IMR-90 (cell line): ENCODE measurements at regions not wholly inside any gene's neighbourhood (a gene's known extent, or its start where the extent isn't known, plus 50 kb on each side); places are given as distances from the start of the nearest gene placed in this dataset.

Source experiments
- ATAC-seq: fragments of 200-7000 bp; cut with Tn5 transposase; 2 replicates; pipeline ENCODE4 v1.9.1; 2020; ENCODE audit warnings: low read depth, mild to moderate bottlenecking, moderate library complexity
- BruUV-seq: library from RNA; stranded (reverse); fragments of 400-500 nt; replicated peaks from 2 replicates; lab custom pipeline; 2021; lab: Mats Ljungman, UMichigan
- CTCF ChIA-PET: fragments of 300-600 bp; formaldehyde crosslinking; extraction: SDS; loops from one replicate; lab custom pipeline; 2021; ENCODE audit warnings: antibody characterized with exemption; lab: Yijun Ruan, JAX
- POLR2A ChIA-PET: fragments of 300-600 bp; sonication (Branson Sonifier 250); formaldehyde crosslinking; loops from one replicate; lab custom pipeline; 2022; ENCODE audit warnings: antibody characterized with exemption; ENCODE audit not compliant: unreplicated experiment; lab: Charles Lee
- DNase-seq: peaks from one replicate; pipeline ENCODE4 v3.0.0; 2013
- H2AFZ ChIP-seq: replicated peaks from 2 replicates; pipeline ENCODE3; 2013; ENCODE audit warnings: low read length, mild to moderate bottlenecking; ENCODE audit not compliant: poor library complexity
- H2AK5ac ChIP-seq: 2 replicates; pipeline ENCODE4 v1.6.1; 2013; ENCODE audit warnings: low read depth, low read length, inconsistent platforms
- H2AK9ac ChIP-seq: replicated peaks from 2 replicates; pipeline ENCODE3; 2013; ENCODE audit warnings: mild to moderate bottlenecking, low read depth, low read length, moderate library complexity; ENCODE audit not compliant: poor library complexity
- H2BK120ac ChIP-seq: 2 replicates; pipeline ENCODE4 v1.6.1; 2013; ENCODE audit warnings: low read depth, low read length, inconsistent platforms
- H2BK15ac ChIP-seq: 3 replicates; pipeline ENCODE4 v1.6.1; 2013; ENCODE audit warnings: low read depth, low read length, inconsistent platforms
- H2BK20ac ChIP-seq: 2 replicates; pipeline ENCODE4 v1.6.1; 2013; ENCODE audit warnings: low read depth, mild to moderate bottlenecking, inconsistent platforms, low read length, moderate library complexity
- H2BK5ac ChIP-seq: 2 replicates; pipeline ENCODE4 v1.6.1; 2013; ENCODE audit warnings: mild to moderate bottlenecking, low read depth, low read length, inconsistent platforms; ENCODE audit not compliant: poor library complexity, severe bottlenecking
- H3K14ac ChIP-seq: replicated peaks from 2 replicates; pipeline ENCODE4 v1.6.1; 2013; ENCODE audit warnings: low read depth, low read length, inconsistent platforms
- H3K18ac ChIP-seq: 2 replicates; pipeline ENCODE4 v1.6.1; 2013; ENCODE audit warnings: low read depth, low read length, control low read depth
- H3K23ac ChIP-seq: 2 replicates; pipeline ENCODE4 v1.6.1; 2013; ENCODE audit warnings: low read depth, low read length, inconsistent platforms
- H3K27ac ChIP-seq: 2 replicates; pipeline ENCODE4 v1.5.1; 2013; ENCODE audit warnings: mild to moderate bottlenecking, control low read depth, low read length; ENCODE audit not compliant: insufficient read depth
- H3K27me3 ChIP-seq: 2 replicates; pipeline ENCODE4 v1.6.1; 2013; ENCODE audit warnings: low read length; ENCODE audit not compliant: control insufficient read depth, insufficient read depth
- H3K36me3 ChIP-seq: 2 replicates; pipeline ENCODE4 v1.6.1; 2013; ENCODE audit warnings: low read length, mixed read lengths; ENCODE audit not compliant: control insufficient read depth, insufficient read depth
- H3K4ac ChIP-seq: 2 replicates; pipeline ENCODE4 v1.6.1; 2013; ENCODE audit warnings: low read depth, low read length, inconsistent platforms
- H3K4me1 ChIP-seq: 2 replicates; pipeline ENCODE4 v1.6.1; 2013; ENCODE audit warnings: low read length, mixed read lengths; ENCODE audit not compliant: control insufficient read depth, insufficient read depth
- H3K4me2 ChIP-seq: 2 replicates; pipeline ENCODE4 v1.6.1; 2013; ENCODE audit warnings: low read depth, mild to moderate bottlenecking, control low read depth, low read length, moderate library complexity
- H3K4me3 ChIP-seq: 2 replicates; pipeline ENCODE4 v1.5.1; 2013; ENCODE audit warnings: low read depth, mild to moderate bottlenecking, control low read depth, low read length, moderate library complexity; ENCODE audit not compliant: insufficient read depth
- H3K56ac ChIP-seq: 2 replicates; pipeline ENCODE4 v1.6.1; 2013; ENCODE audit warnings: low read length, inconsistent platforms; ENCODE audit not compliant: insufficient read depth; ENCODE audit errors: extremely low read depth
- H3K79me1 ChIP-seq, 2 experiments: 2 replicates each; pipeline ENCODE4 v1.6.1; 2013; ENCODE audit warnings: low read length in 2 of 2, inconsistent platforms in 1 of 2, low read depth in 1 of 2
- H3K9ac ChIP-seq: 2 replicates; pipeline ENCODE4 v1.6.1; 2013; ENCODE audit warnings: low read depth, low read length, control low read depth
- H3K9me1 ChIP-seq: 2 replicates; pipeline ENCODE4 v1.6.1; 2013; ENCODE audit warnings: low read length, inconsistent platforms; ENCODE audit not compliant: insufficient read depth
- H3K9me3 ChIP-seq: 2 replicates; pipeline ENCODE4 v1.6.1; 2013; ENCODE audit warnings: low read length; ENCODE audit not compliant: control insufficient read depth, insufficient read depth
- H4K20me1 ChIP-seq: 2 replicates; pipeline ENCODE4 v1.6.1; 2013; ENCODE audit warnings: low read length, inconsistent platforms; ENCODE audit not compliant: insufficient read depth
- H4K5ac ChIP-seq: 2 replicates; pipeline ENCODE4 v1.6.1; 2013; ENCODE audit warnings: mild to moderate bottlenecking, low read depth, low read length, control low read depth
- H4K8ac ChIP-seq, 2 experiments: 2 replicates each; pipeline ENCODE4 v1.6.1; 2013; ENCODE audit warnings: low read depth in 2 of 2, low read length in 2 of 2, control low read depth in 1 of 2, inconsistent platforms in 1 of 2
- H4K91ac ChIP-seq: 2 replicates; pipeline ENCODE4 v1.6.1; 2013; ENCODE audit warnings: low read depth, low read length, inconsistent platforms; ENCODE audit not compliant: insufficient read depth
- BHLHE40 ChIP-seq: fragments of 150-350 bp; IDR thresholded peaks from 2 replicates; pipeline ENCODE4 v1.6.1; 2016; ENCODE audit warnings: mild to moderate bottlenecking, low read depth, low read length
- MAZ ChIP-seq: IDR thresholded peaks from 2 replicates; pipeline ENCODE4 v1.6.1; 2012; ENCODE audit warnings: low read depth, mild to moderate bottlenecking, low read length, improper control_type of control experiment, moderate library complexity, borderline replicate concordance
- MXI1 ChIP-seq: IDR thresholded peaks from 2 replicates; pipeline ENCODE4 v1.6.1; 2012; ENCODE audit warnings: low read depth, mild to moderate bottlenecking, low read length, moderate library complexity, borderline replicate concordance
- NFE2L2 ChIP-seq: fragments of 150-350 bp; IDR thresholded peaks from 2 replicates; pipeline ENCODE4 v1.6.1; 2016; ENCODE audit warnings: low read depth, mild to moderate bottlenecking, low read length
- POLR2A ChIP-seq: IDR thresholded peaks from 2 replicates; pipeline ENCODE4 v1.6.1; 2012; ENCODE audit warnings: mild to moderate bottlenecking, low read depth, low read length
- RCOR1 ChIP-seq: IDR thresholded peaks from 2 replicates; pipeline ENCODE4 v1.6.1; 2012; ENCODE audit warnings: mild to moderate bottlenecking, low read length, improper control_type of control experiment; ENCODE audit not compliant: insufficient replicate concordance
- SMC3 ChIP-seq: fragments of 150-350 bp; IDR thresholded peaks from 2 replicates; pipeline ENCODE4 v1.6.1; 2016; ENCODE audit warnings: low read depth, mild to moderate bottlenecking, antibody characterized with exemption, low read length, moderate library complexity
- USF2 ChIP-seq: fragments of 150-350 bp; IDR thresholded peaks from 2 replicates; pipeline ENCODE4 v1.6.1; 2017; ENCODE audit warnings: mild to moderate bottlenecking, antibody characterized with exemption, low read length, low read depth
- WGBS, 2 experiments: methylation state at CpG; one replicate each; pipeline versions ENCODE4 v1.1.5 to v1.1.7; 2013; ENCODE audit warnings: missing lambda C conversion rate in 2 of 2; ENCODE audit not compliant: insufficient read length in 1 of 2; ENCODE audit errors: extremely low coverage in 2 of 2; 5-methylcytosine and 5-hydroxymethylcytosine counted together
- dilution Hi-C: fragments of 300-500 bp; cut with HindIII; formaldehyde crosslinking; loops from one replicate; pipeline ENCODE4 v1.14.3; 2018; ENCODE audit warnings: low sequenced_read_pairs; ENCODE audit not compliant: unreplicated experiment
- in situ Hi-C: fragments of 300-500 bp; cut with MboI; formaldehyde crosslinking; loops from 3 replicates; pipeline ENCODE4 v1.14.3; 2019; ENCODE audit warnings: low sequenced_read_pairs, inconsistent platforms, mixed read lengths
- intact Hi-C: fragments of 100-400 bp; cut with micrococcal nuclease; formaldehyde crosslinking; loops from 2 replicates; pipeline ENCODE4 v1.10.0; 2022
- TF ChIP-seq, protein P1 (sequence below): fragments of 150-350 bp; IDR thresholded peaks from 2 replicates; pipeline ENCODE4 v1.6.1; 2016; ENCODE audit warnings: low read depth, mild to moderate bottlenecking, low read length, moderate library complexity, borderline replicate concordance
- TF ChIP-seq, protein P2 (sequence below): conservative IDR thresholded peaks from 2 replicates; pipeline ENCODE4 v1.5.1; 2012; ENCODE audit warnings: mild to moderate bottlenecking, low read depth, low read length, improper control_type of control experiment

DNA sequence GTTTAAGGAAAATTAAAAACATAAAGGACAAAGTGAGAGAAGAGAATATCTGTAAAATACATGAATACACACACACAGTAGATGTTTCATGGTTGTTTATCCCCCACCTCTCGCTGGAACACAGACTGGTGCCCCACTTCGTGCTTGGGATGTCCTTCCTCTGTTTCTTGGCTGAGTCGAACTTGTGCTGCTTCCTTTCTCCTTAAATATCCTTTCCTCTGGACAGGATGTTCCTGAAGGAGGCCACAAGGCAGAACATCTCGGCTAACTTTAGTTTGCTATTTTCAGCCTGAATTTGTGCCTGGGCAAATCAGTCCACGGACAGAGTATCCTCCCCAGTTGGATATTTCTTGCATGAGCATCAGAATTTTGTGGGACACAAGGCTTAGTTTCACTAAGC, 54.7 kb upstream of the ZMYND8 start (continued):
- TF ChIP-seq, protein P1, sequence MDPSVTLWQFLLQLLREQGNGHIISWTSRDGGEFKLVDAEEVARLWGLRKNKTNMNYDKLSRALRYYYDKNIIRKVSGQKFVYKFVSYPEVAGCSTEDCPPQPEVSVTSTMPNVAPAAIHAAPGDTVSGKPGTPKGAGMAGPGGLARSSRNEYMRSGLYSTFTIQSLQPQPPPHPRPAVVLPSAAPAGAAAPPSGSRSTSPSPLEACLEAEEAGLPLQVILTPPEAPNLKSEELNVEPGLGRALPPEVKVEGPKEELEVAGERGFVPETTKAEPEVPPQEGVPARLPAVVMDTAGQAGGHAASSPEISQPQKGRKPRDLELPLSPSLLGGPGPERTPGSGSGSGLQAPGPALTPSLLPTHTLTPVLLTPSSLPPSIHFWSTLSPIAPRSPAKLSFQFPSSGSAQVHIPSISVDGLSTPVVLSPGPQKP: no peak

- no peak overlapping the region for H3K14ac ChIP-seq
- H2BK15ac ChIP-seq: no peak overlapping the region
- H2AK9ac ChIP-seq: no peak overlapping the region
- no peak overlapping the region for H3K56ac ChIP-seq
- no peak overlapping the region for H4K91ac ChIP-seq
- H3K9ac ChIP-seq: no peak overlapping the region
- H4K5ac ChIP-seq: no peak overlapping the region
- TF ChIP-seq, protein P2, sequence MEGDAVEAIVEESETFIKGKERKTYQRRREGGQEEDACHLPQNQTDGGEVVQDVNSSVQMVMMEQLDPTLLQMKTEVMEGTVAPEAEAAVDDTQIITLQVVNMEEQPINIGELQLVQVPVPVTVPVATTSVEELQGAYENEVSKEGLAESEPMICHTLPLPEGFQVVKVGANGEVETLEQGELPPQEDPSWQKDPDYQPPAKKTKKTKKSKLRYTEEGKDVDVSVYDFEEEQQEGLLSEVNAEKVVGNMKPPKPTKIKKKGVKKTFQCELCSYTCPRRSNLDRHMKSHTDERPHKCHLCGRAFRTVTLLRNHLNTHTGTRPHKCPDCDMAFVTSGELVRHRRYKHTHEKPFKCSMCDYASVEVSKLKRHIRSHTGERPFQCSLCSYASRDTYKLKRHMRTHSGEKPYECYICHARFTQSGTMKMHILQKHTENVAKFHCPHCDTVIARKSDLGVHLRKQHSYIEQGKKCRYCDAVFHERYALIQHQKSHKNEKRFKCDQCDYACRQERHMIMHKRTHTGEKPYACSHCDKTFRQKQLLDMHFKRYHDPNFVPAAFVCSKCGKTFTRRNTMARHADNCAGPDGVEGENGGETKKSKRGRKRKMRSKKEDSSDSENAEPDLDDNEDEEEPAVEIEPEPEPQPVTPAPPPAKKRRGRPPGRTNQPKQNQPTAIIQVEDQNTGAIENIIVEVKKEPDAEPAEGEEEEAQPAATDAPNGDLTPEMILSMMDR: no peak
- TF ChIP-seq SMC3 (no peak), MAZ (no peak), RCOR1 (no peak), NFE2L2 (no peak), BHLHE40 (no peak), MXI1 (no peak), USF2 (no peak), POLR2A (no peak)
- TF ChIP-seq, protein P1: no peak
- H3K27me3 ChIP-seq: no peaks in the 10 kb centered on the region
- no peak overlapping the region for H2BK20ac ChIP-seq
- H3K9me3 ChIP-seq: no peaks in the 10 kb centered on the region
- no peak overlapping the region for H3K18ac ChIP-seq
- in situ Hi-C loops: no loop called here
- H3K79me1 ChIP-seq: no peaks in the 10 kb centered on the region
- H3K4ac ChIP-seq: no peak overlapping the region
- intact Hi-C loops: no loop called here
- CTCF ChIA-PET: interaction anchor here (0.6 to 0.7 kb wide), 2 partner anchors 82 to 124 kb away, joined by 3 read pairs; no protein-coding TSS in a partner anchor
- no peak overlapping the region for H3K4me2 ChIP-seq
- ATAC-seq (no peak), DNase-seq (no peak)
- H3K9me1 ChIP-seq: no peaks in the 10 kb centered on the region; the same call in 1 of the 2 replicates
- 0 out of 2 replicates have a peak, but pooled peaks cover 2% of the 10 kb centered on the region for H3K4me1 ChIP-seq
- H2BK5ac ChIP-seq: no peak overlapping the region
- no peaks in the 10 kb centered on the region for H4K20me1 ChIP-seq
- no TSS peak for BruUV-seq
- no peak overlapping the region for H3K4me3 ChIP-seq
- H2AK5ac ChIP-seq: no peak overlapping the region
- H3K23ac ChIP-seq: no peak overlapping the region
- POLR2A ChIA-PET: no interaction called here
- WGBS, 2 experiments: 69% methylated on average over 2 of the region's 4 CpGs; no CpG with 5 or more reads in 1 of the 2 experiments
- dilution Hi-C loops: no loop called here
- no peaks in the 10 kb centered on the region for H3K36me3 ChIP-seq
- H4K8ac ChIP-seq: no peak overlapping the region
- no peak overlapping the region for H2AFZ ChIP-seq
- no peak overlapping the region for H3K27ac ChIP-seq
- H2BK120ac ChIP-seq: no peak overlapping the region
These were observed 55.6 kb upstream of the ZMYND8 start for GRCh38 chr20:47412083-47412482.
